ENCODE measurements at regions not wholly inside any gene's neighbourhood (a gene's known extent, or its start where the extent isn't known, plus 50 kb on each side); places are given as distances from the start of the nearest gene placed in this dataset.

- TF ChIP-seq CTCF (conservative IDR thresholded peaks at IDR 0.05; ENCODE audit: low read depth, low read length) = no peak
- TF ChIP-seq EZH2 (IDR thresholded peaks at IDR 0.05; ENCODE audit: borderline replicate concordance, low read depth, low read length, poor library complexity, severe bottlenecking) = no peak
Measured at GRCh38 chr5:101362067-101362466, 459.0 kb upstream of the ST8SIA4 start.

All from A673 (cell line).